Breast epithelium (tissue), 3 donors: ENCODE measurements at regions not wholly inside any gene's neighbourhood (a gene's known extent, or its start where the extent isn't known, plus 50 kb on each side); places are given as distances from the start of the nearest gene placed in this dataset.

Source experiments
- POLR2A ChIP-seq: fragments of 450-650 bp; IDR thresholded peaks from one replicate; pipeline ENCODE4 v1.6.1; 2016; ENCODE audit warnings: antibody characterized with exemption, mild to moderate bottlenecking, moderate library complexity
- TF ChIP-seq, protein P1 (sequence below), 3 donors: fragments of 450-650 bp; IDR thresholded peaks; one replicate each; pipeline ENCODE4 v1.5.1; 2016 to 2017; ENCODE audit warnings: antibody characterized with exemption in 3 of 3, mild to moderate bottlenecking in 3 of 3, moderate library complexity in 3 of 3

DNA sequence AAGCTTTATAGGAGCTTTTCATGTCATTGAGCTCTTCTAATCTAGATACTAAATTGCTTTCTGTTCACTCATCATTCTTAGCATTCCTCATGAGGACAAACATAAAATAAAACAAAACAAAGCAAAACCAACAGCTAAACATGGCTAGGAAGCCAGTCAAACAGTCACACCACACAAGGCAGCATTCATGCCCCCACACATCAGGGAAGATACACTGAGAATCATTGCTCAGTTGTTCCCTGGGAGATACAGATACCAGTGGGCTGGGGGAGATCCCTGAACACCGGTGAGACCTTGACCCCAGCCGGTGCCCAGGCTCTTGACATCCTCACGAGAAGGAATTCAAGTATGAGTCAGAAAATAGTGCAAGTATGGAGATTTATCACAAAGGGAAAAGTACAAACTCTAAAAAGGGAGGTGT, 177.9 kb upstream of the ARL4C start:
- TF ChIP-seq, protein P1, sequence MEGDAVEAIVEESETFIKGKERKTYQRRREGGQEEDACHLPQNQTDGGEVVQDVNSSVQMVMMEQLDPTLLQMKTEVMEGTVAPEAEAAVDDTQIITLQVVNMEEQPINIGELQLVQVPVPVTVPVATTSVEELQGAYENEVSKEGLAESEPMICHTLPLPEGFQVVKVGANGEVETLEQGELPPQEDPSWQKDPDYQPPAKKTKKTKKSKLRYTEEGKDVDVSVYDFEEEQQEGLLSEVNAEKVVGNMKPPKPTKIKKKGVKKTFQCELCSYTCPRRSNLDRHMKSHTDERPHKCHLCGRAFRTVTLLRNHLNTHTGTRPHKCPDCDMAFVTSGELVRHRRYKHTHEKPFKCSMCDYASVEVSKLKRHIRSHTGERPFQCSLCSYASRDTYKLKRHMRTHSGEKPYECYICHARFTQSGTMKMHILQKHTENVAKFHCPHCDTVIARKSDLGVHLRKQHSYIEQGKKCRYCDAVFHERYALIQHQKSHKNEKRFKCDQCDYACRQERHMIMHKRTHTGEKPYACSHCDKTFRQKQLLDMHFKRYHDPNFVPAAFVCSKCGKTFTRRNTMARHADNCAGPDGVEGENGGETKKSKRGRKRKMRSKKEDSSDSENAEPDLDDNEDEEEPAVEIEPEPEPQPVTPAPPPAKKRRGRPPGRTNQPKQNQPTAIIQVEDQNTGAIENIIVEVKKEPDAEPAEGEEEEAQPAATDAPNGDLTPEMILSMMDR (IDR thresholded peaks at IDR 0.05): no peak
- TF ChIP-seq POLR2A: no peak
